Mesenchymal stem cell (in vitro differentiated cells and primary cell): ENCODE measurements at regions not wholly inside any gene's neighbourhood (a gene's known extent, or its start where the extent isn't known, plus 50 kb on each side); places are given as distances from the start of the nearest gene placed in this dataset.
A peak's percentile ranks its signal among the peaks of the same experiment; 100 is the strongest.

Experiments
- DNase-seq: peaks from one replicate; pipeline ENCODE4 v3.0.0-alpha.2; 2013
- H2AFZ ChIP-seq: one replicate; pipeline ENCODE4 v1.6.1; 2013; ENCODE audit warnings: low read depth, mild to moderate bottlenecking, control low read depth, inconsistent platforms, low read length, moderate library complexity
- H2AK5ac ChIP-seq: 2 replicates; pipeline ENCODE4 v1.6.1; 2013; ENCODE audit warnings: low read length, moderate library complexity, mild to moderate bottlenecking, inconsistent platforms; ENCODE audit not compliant: severe bottlenecking
- H2BK120ac ChIP-seq: one replicate; pipeline ENCODE4 v1.6.1; 2013; ENCODE audit warnings: low read depth, mild to moderate bottlenecking, inconsistent platforms, low read length, moderate library complexity
- H2BK12ac ChIP-seq, 2 experiments: one replicate each; pipeline ENCODE4 v1.6.1; 2013; ENCODE audit warnings: inconsistent platforms in 2 of 2, low read length in 2 of 2, mild to moderate bottlenecking in 2 of 2, moderate library complexity in 2 of 2, control low read depth in 1 of 2
- H2BK15ac ChIP-seq: one replicate; pipeline ENCODE4 v1.6.1; 2013; ENCODE audit warnings: mild to moderate bottlenecking, low read depth, inconsistent platforms; ENCODE audit not compliant: poor library complexity, severe bottlenecking
- H2BK5ac ChIP-seq: 2 replicates; pipeline ENCODE4 v1.6.1; 2013; ENCODE audit warnings: low read depth, mild to moderate bottlenecking, low read length, control low read depth, inconsistent platforms; ENCODE audit not compliant: poor library complexity, severe bottlenecking
- H3K14ac ChIP-seq, 2 experiments: one replicate each; pipeline ENCODE4 v1.6.1; 2013; ENCODE audit warnings: inconsistent platforms in 2 of 2, low read length in 2 of 2, control low read depth in 1 of 2, mild to moderate bottlenecking in 1 of 2, moderate library complexity in 1 of 2
- H3K18ac ChIP-seq, 2 experiments: one replicate each; pipeline ENCODE4 v1.6.1; 2013; ENCODE audit warnings: inconsistent platforms in 2 of 2, low read length in 2 of 2, control low read depth in 1 of 2, low read depth in 1 of 2, mild to moderate bottlenecking in 1 of 2
- H3K23ac ChIP-seq, 2 experiments: one replicate each; pipeline ENCODE4 v1.6.1; 2013; ENCODE audit warnings: inconsistent platforms in 2 of 2, low read length in 2 of 2, mild to moderate bottlenecking in 2 of 2, moderate library complexity in 2 of 2, control low read depth in 1 of 2
- H3K27ac ChIP-seq: 2 replicates; pipeline ENCODE4 v1.5.1; 2013; ENCODE audit warnings: mild to moderate bottlenecking, moderate library complexity, low read length, control low read depth, inconsistent platforms; ENCODE audit not compliant: poor library complexity, severe bottlenecking
- H3K27me3 ChIP-seq, 2 experiments: 2 replicates each; pipeline versions ENCODE4 v1.6.1 to v1.7.0; 2013; ENCODE audit warnings: low read length in 2 of 2, mild to moderate bottlenecking in 2 of 2, moderate library complexity in 2 of 2, control low read depth in 1 of 2, inconsistent platforms in 1 of 2; ENCODE audit not compliant: control insufficient read depth in 1 of 2, insufficient read depth in 1 of 2
- H3K36me3 ChIP-seq, 2 experiments: 2 replicates each; pipeline versions ENCODE4 v1.6.1 to v1.7.0; 2013; ENCODE audit warnings: low read length in 2 of 2, control low read depth in 1 of 2, inconsistent platforms in 1 of 2, low read depth in 1 of 2, mild to moderate bottlenecking in 1 of 2; ENCODE audit not compliant: insufficient read depth in 2 of 2, control insufficient read depth in 1 of 2
- H3K4ac ChIP-seq, 2 experiments: one replicate each; pipeline ENCODE4 v1.6.1; 2013; ENCODE audit warnings: inconsistent platforms in 2 of 2, low read length in 2 of 2, mild to moderate bottlenecking in 2 of 2, moderate library complexity in 2 of 2, control low read depth in 1 of 2, low read depth in 1 of 2
- H3K4me1 ChIP-seq: 2 replicates; pipeline ENCODE4 v1.6.1; 2013; ENCODE audit warnings: low read depth, low read length, control low read depth; ENCODE audit not compliant: control insufficient read depth, insufficient read depth
- H3K4me2 ChIP-seq: 2 replicates; pipeline ENCODE4 v1.6.1; 2013; ENCODE audit warnings: low read length, mild to moderate bottlenecking, inconsistent platforms; ENCODE audit not compliant: poor library complexity, severe bottlenecking
- H3K4me3 ChIP-seq, 2 experiments: 2 replicates each; pipeline versions ENCODE4 v1.5.1 to v1.7.0; 2013; ENCODE audit warnings: low read length in 2 of 2, mild to moderate bottlenecking in 2 of 2, control low read depth in 1 of 2, low read depth in 1 of 2; ENCODE audit not compliant: insufficient read depth in 1 of 2
- H3K79me1 ChIP-seq: replicated peaks from 2 replicates; pipeline ENCODE4 v1.6.1; 2013; ENCODE audit warnings: mild to moderate bottlenecking, control low read depth, low read length, inconsistent platforms; ENCODE audit not compliant: poor library complexity, severe bottlenecking
- H3K9ac ChIP-seq: 2 replicates; pipeline ENCODE4 v1.7.0; 2013; ENCODE audit warnings: mild to moderate bottlenecking, low read length, moderate library complexity
- H3K9me3 ChIP-seq: 2 replicates; pipeline ENCODE4 v1.7.0; 2013; ENCODE audit warnings: mild to moderate bottlenecking, low read length; ENCODE audit not compliant: control insufficient read depth
- H4K8ac ChIP-seq: one replicate; pipeline ENCODE4 v1.6.1; 2013; ENCODE audit warnings: inconsistent platforms, mild to moderate bottlenecking, low read length, moderate library complexity
- H4K91ac ChIP-seq: one replicate; pipeline ENCODE4 v1.6.1; 2013; ENCODE audit warnings: mild to moderate bottlenecking, low read length, inconsistent platforms
- whole genome bisulfite sequencing: methylation state at CpG from one replicate; pipeline ENCODE4 v1.1.7; 2013; ENCODE audit warnings: mixed read lengths; 5-methylcytosine and 5-hydroxymethylcytosine counted together

GRCh38 chr10:47077941-47078340 is 166.7 kb downstream of the PTPN20 start:
- H3K9ac ChIP-seq, result no peak overlapping the region
- H3K4me2 ChIP-seq, result no peak overlapping the region
- WGBS, result 86% methylated on average over 8 of the region's 8 CpGs
- H3K14ac ChIP-seq, result no peak overlapping the region
- no peak overlapping the region for H3K23ac ChIP-seq
- H3K27me3 ChIP-seq, result peaks cover 0 to 19% of the 10 kb centered on the region in 2 experiments
- no peak overlapping the region for H2BK12ac ChIP-seq
- no peak overlapping the region for H3K18ac ChIP-seq
- no peak overlapping the region for H2BK5ac ChIP-seq
- no peak overlapping the region for H3K4ac ChIP-seq
- no peaks in the 10 kb centered on the region for H3K9me3 ChIP-seq
- DNase-seq, result no peak
- no peak overlapping the region for H2AFZ ChIP-seq
- H2AK5ac ChIP-seq, result no peak overlapping the region
- no peak overlapping the region for H2BK120ac ChIP-seq
- no peak overlapping the region for H3K27ac ChIP-seq
- H3K36me3 ChIP-seq, result no peaks in the 10 kb centered on the region
- H3K4me3 ChIP-seq, result no peak overlapping the region
- H3K79me1 ChIP-seq, result no peaks in the 10 kb centered on the region
- no peak overlapping the region for H2BK15ac ChIP-seq
- no peak overlapping the region for H4K91ac ChIP-seq
- no peaks in the 10 kb centered on the region for H3K4me1 ChIP-seq
- H4K8ac ChIP-seq, result no peak overlapping the region

- no peaks in the 10 kb centered on the region for H3K36me3 ChIP-seq
- no peak overlapping the region for H3K18ac ChIP-seq
- no peak overlapping the region for H3K9ac ChIP-seq
- H3K27ac ChIP-seq, result no peak overlapping the region
- no peaks in the 10 kb centered on the region for H3K9me3 ChIP-seq
- H2AFZ ChIP-seq, result no peak overlapping the region
- 77% methylated on average over 6 of the region's 8 CpGs for WGBS
- H2BK120ac ChIP-seq, result no peak overlapping the region
- H3K14ac ChIP-seq, result no peak overlapping the region
- no peak overlapping the region for H3K4me3 ChIP-seq
- H2AK5ac ChIP-seq, result no peak overlapping the region
- H3K27me3 ChIP-seq, result peaks cover 0 to 24% of the 10 kb centered on the region in 2 experiments
- no peak overlapping the region for H2BK12ac ChIP-seq
- DNase-seq, result no peak
- no peak overlapping the region for H3K4me2 ChIP-seq
- peak overlapping the region; percentile 7 for H4K91ac ChIP-seq
- no peak overlapping the region for H3K4ac ChIP-seq
- no peaks in the 10 kb centered on the region for H3K4me1 ChIP-seq
- no peak overlapping the region for H4K8ac ChIP-seq
- H3K23ac ChIP-seq, result no peak overlapping the region
- no peaks in the 10 kb centered on the region for H3K79me1 ChIP-seq
- no peak overlapping the region for H2BK15ac ChIP-seq
- no peak overlapping the region for H2BK5ac ChIP-seq
These were observed 167.4 kb downstream of the PTPN20 start for GRCh38 chr10:47078393-47079203.

GRCh38 chr10:47079204-47079580 is 168.0 kb downstream of the PTPN20 start:
- H3K18ac ChIP-seq, result no peak overlapping the region
- no peak overlapping the region for H4K91ac ChIP-seq
- no peak overlapping the region for H3K4ac ChIP-seq
- H3K14ac ChIP-seq, result no peak overlapping the region
- H3K4me3 ChIP-seq, result no peak overlapping the region
- H2BK120ac ChIP-seq, result no peak overlapping the region
- H3K27ac ChIP-seq, result no peak overlapping the region
- no peak overlapping the region for H2AK5ac ChIP-seq
- no peak overlapping the region for H3K4me2 ChIP-seq
- H4K8ac ChIP-seq, result no peak overlapping the region
- H3K79me1 ChIP-seq, result no peaks in the 10 kb centered on the region
- no peak overlapping the region for H3K9ac ChIP-seq
- H3K27me3 ChIP-seq, result peaks cover 0 to 24% of the 10 kb centered on the region in 2 experiments
- no peak for DNase-seq
- no peak overlapping the region for H2BK15ac ChIP-seq
- no peaks in the 10 kb centered on the region for H3K4me1 ChIP-seq
- H2BK12ac ChIP-seq, result no peak overlapping the region
- H2BK5ac ChIP-seq, result no peak overlapping the region
- H3K36me3 ChIP-seq, result no peaks in the 10 kb centered on the region
- no peaks in the 10 kb centered on the region for H3K9me3 ChIP-seq
- no peak overlapping the region for H3K23ac ChIP-seq
- WGBS, result 35% methylated on average over 3 of the region's 3 CpGs
- H2AFZ ChIP-seq, result no peak overlapping the region

- Histone ChIP-seq H3K4ac (no peak overlapping the region), H2BK5ac (no peak overlapping the region), H3K4me1 (no peaks in the 10 kb centered on the region), H3K18ac (no peak overlapping the region), H2AK5ac (no peak overlapping the region), H3K36me3 (no peaks in the 10 kb centered on the region), H2BK12ac (no peak overlapping the region), H2BK120ac (no peak overlapping the region), H3K27me3 (peaks cover 0 to 25% of the 10 kb centered on the region in 2 experiments), H3K9me3 (no peaks in the 10 kb centered on the region), H3K4me2 (no peak overlapping the region), H3K27ac (no peak overlapping the region), H3K4me3 (no peak overlapping the region), H4K8ac (no peak overlapping the region), H3K79me1 (no peaks in the 10 kb centered on the region), H3K14ac (no peak overlapping the region), H3K9ac (no peak overlapping the region), H4K91ac (no peak overlapping the region), H2BK15ac (no peak overlapping the region), H3K23ac (no peak overlapping the region), H2AFZ (no peak overlapping the region)
- no peak for DNase-seq
- WGBS, result 61% methylated on average over 3 of the region's 4 CpGs
These were observed 170.0 kb downstream of the PTPN20 start for GRCh38 chr10:47081264-47081663.
